AG09309 (cell line): ENCODE measurements at regions not wholly inside any gene's neighbourhood (a gene's known extent, or its start where the extent isn't known, plus 50 kb on each side); places are given as distances from the start of the nearest gene placed in this dataset.

Experiments used
- DNase-seq: peaks from one replicate; pipeline ENCODE4 v3.0.0-alpha.2; 2010; ENCODE audit warnings: low read depth
- H3K4me3 ChIP-seq: 2 replicates; pipeline ENCODE4 v1.5.1; 2011; ENCODE audit warnings: mild to moderate bottlenecking, low read depth, low read length, moderate library complexity; ENCODE audit not compliant: control insufficient read depth
- TF ChIP-seq, protein P1 (sequence below): IDR thresholded peaks from 2 replicates; pipeline ENCODE4 v1.5.1; 2011; ENCODE audit warnings: mild to moderate bottlenecking, low read depth, low read length, inconsistent platforms; ENCODE audit not compliant: insufficient read depth, control insufficient read depth; ENCODE audit errors: missing control alignments

DNA sequence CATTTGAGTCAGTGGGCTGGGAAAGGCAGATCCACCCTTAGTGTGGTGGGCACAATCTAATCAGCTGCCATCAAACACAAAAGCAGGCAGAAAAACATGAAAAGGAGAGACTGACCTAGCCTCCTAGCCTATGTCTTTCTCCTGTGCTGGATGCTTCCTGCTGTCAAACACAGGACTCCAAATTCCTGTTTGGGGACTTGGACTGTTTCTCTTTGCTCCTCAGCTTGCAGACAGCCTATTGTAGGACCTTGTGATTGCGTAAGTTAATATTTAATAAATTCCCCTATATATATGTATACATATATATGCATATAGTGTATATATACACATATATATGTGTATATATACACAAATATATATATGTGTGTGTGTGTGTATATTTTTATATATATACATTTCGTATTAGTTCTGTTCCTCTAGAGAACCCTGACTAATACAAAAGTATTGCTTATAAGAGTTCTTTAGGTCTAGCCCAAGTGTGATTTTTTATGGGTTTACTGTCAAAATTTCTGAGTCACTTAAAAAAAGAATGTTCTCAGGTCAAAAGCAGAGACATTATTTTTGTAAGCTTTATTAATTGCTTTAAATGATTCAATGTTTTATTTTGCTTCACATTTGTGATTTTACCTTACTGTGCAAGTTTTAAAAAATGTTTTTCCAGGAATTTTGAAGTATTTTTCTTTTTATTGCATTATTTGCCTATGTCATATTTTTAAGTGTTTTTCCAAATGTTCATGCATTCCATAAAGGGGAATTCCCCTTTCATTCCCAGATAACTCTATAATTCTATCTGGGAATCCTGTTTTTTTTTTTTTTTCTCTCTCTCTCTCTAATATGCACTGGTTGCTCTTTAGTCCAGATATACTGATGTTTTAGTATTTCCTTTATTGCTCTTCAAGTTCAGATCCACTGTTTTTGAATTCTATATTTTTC, 92.1 kb upstream of the ADAMTS5 start:
- no peak overlapping the region for H3K4me3 ChIP-seq
- DNase-seq, result no peak
- TF ChIP-seq, protein P1, sequence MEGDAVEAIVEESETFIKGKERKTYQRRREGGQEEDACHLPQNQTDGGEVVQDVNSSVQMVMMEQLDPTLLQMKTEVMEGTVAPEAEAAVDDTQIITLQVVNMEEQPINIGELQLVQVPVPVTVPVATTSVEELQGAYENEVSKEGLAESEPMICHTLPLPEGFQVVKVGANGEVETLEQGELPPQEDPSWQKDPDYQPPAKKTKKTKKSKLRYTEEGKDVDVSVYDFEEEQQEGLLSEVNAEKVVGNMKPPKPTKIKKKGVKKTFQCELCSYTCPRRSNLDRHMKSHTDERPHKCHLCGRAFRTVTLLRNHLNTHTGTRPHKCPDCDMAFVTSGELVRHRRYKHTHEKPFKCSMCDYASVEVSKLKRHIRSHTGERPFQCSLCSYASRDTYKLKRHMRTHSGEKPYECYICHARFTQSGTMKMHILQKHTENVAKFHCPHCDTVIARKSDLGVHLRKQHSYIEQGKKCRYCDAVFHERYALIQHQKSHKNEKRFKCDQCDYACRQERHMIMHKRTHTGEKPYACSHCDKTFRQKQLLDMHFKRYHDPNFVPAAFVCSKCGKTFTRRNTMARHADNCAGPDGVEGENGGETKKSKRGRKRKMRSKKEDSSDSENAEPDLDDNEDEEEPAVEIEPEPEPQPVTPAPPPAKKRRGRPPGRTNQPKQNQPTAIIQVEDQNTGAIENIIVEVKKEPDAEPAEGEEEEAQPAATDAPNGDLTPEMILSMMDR, result no peak

DNA sequence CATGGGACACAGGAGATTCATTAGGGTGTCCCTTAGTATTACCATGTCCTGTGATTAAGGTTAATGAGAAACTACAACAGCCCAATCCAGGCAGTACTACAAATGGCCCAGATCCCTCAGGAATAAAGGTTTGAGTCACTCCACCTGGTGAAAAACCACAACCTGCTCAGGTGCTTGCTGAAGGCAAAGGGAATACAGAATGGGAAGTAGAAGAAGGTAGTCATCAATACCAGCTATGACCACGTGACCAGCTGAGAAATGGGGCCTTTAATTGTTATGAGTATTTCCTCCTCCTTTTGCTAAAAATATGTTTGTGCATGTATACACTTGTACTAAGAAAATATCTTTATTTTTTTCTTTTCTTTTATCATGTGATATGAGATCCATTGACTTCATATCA, 91.1 kb upstream of the ADAMTS5 start:
- DNase-seq, result no peak
- H3K4me3 ChIP-seq, result no peak overlapping the region
- TF ChIP-seq, protein P1, result no peak

DNA sequence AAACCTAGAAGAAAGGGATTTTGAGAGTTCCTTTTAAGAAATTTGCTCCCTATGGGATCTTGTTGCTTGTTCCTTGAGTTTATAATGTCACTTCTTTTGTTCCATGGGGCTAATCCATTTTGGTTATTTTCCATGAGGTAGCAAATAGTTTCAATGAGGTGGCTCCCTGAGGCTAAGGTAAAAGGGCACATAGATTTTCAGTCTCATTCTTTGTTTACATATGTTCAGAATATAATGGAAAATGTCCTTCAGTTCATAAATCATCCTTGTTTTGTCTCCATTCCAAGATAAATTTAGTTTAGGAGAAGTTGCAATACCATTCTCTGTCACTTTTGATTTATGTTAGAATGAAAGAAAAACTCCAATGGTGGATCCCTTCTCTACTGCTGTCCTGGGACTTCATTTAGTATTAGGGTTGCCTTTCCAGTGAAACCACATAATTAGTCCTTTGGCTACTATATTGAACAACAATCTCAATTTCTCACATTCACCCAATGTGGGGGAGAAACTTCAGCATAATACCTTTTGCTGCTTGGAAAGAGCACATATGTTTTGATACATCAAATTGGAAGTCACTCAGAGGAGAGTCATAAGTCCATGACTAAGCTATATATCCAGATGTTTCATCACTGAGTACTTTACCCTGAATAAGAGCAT, 80.9 kb upstream of the ADAMTS5 start:
- H3K4me3 ChIP-seq, result no peak overlapping the region
- TF ChIP-seq, protein P1, result no peak
- no peak for DNase-seq

DNA sequence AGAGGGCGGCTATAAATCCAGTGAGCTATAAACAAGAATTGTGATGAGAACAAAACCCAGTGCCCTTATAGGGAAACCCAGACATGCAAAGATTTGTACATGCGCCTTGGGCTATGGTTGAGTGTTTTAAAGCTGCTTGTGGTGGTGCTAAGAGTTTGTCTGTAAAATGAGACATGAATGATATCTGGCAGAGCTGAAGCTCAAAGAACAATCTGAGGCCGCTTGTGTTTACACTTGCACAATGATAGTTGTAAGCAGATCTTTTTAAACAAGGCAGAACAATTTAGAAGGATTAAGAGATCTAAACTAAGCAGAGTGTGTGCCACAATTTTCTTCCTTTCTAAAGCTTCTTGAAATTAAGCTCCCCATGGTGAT, 80.4 kb upstream of the ADAMTS5 start:
- no peak for DNase-seq
- TF ChIP-seq, protein P1, result no peak

DNA sequence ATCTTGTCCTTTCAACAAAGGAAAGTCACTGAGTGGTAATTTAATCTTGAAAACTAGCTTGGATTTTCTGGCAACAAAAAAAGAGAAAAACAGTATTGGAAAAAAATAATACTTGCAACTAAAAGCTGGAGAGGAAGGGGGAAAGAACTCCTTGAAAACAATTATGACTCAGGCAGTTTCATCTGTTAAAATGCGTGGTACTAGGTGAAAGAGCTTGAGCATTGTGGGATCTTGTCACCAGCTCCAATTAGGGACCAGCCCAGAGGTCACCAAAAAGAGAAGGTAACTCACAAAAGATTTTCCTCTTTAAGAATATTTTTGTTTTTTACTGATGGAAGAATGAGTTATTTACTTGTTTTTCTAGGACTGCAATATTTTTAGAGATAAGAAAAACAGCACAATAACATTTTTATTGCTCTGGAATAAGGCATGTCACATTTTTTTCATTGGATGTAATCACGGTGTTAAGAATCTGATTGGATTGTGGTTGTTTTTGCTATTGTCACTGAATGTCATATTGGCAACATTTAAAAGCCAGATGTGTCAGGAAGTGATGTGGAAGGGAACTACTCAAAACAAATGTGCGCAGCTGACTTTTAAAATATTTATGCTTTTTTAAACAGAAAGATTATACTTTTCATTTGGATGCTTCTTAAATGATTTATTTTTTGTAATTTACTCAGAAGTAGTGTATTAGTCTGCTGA, 78.5 kb upstream of the ADAMTS5 start:
- H3K4me3 ChIP-seq, result no peak overlapping the region
- DNase-seq, result no peak
- TF ChIP-seq, protein P1, result no peak

More for the DNA sequence above, 80.4 kb upstream of the ADAMTS5 start:
- H3K4me3 ChIP-seq, result no peak overlapping the region

DNA sequence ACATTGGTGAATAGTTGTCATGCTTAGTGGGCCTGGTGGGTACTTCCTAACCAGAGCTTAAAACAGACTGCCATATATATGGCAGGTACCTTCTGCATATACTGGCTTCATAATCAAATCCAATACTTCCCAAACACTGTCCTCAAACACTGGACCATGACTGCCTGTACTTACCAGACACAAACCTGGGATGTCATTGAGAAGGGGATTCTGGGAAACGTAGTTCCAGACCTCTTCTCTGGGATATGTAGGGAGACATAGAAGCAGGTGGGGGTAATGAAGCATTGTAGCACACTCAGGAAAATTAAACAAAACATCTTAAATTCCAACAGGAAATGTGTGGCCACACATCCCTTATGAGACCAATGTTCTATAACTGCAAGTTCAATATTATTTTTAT, 76.5 kb upstream of the ADAMTS5 start:
- H3K4me3 ChIP-seq, result no peak overlapping the region
- TF ChIP-seq, protein P1, result no peak
- no peak for DNase-seq
